ENCODE measurements at regions not wholly inside any gene's neighbourhood (a gene's known extent, or its start where the extent isn't known, plus 50 kb on each side); places are given as distances from the start of the nearest gene placed in this dataset.

GRCh38 chr4:52317361-52317879 is 266.3 kb downstream of the SPATA18 start:
- TF ChIP-seq CTCF (IDR thresholded peaks at IDR 0.05; ENCODE audit: insufficient read depth, low read depth, low read length) (no peak), EZH2 (IDR thresholded peaks at IDR 0.05; ENCODE audit: insufficient read depth, low read length) (no peak)
